ENCODE measurements at regions not wholly inside any gene's neighbourhood (a gene's known extent, or its start where the extent isn't known, plus 50 kb on each side); places are given as distances from the start of the nearest gene placed in this dataset.
"Not testable (repeated sequence)": the region's sequence is repeated elsewhere in the genome, so short reads cannot be mapped to it uniquely, and the experiment has no call there.

DNA sequence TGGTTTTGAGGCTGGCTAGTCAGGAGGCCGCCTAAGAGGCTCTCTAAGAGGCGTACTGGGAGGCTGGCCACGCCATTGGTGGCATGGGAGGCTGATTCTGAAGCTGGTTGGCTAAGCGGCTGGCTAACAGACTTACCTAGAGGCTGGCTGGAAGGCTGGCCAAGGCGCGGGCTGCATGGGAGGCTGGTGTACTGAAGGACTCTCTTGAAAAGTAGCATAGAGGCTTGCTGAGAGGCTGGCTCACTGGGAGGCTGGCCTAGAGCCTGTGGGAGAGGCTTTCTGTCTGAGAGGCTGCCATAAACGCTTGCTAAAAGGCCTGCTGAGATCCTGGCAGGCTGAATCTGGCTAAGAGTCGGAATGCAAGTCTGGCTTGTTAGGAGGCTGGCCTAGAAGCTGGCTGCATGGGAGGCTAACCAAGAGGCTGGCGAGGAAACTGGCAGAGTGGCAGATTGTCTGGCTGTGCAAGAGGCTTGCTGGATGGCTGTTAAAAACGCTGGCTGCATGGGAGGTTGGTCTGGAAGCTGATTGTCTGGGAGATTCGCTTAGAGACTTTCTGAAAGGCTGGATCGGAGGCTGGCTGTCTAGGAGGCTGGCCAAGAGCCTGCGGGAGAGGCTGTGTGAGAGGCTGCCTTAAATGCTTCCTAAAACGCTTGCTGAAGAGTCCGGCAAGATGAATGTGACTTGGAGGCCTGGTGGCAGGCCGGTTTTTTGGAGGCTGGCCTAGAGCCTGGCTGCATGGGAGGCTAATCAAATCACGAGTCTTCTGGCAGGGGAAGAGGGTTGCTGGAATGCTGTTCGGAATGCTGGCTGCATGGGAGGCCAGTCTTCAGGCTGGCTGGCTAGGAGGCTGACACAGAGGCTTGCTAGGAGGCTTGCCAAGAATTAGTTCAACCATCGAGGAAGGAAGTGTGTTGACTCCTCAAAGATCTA is 134.2 kb downstream of the OR13A1 start:
- ChIA-PET CTCF (no interaction called here), POLR2A (no interaction called here)

DNA sequence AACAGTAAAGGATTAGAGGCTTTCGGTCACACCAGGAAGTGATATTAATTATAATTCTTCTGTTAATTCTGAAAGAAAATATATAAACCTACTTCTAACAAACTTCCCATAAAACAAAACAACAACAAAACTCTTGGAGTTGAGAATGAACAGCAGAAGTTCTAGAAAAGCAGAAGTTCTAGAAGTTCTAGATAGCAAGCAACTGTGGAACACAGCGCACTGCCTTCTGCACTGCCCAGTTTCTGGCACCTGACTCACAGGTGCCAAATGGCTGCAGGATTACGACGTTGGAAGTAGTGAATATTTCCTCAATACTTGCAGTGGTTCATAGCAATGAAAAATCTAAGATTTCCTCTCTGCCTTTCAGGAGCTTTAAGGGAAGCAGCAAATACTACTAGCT is 132.2 kb downstream of the OR13A1 start:
- CTCF ChIA-PET = no interaction called here
- POLR2A ChIA-PET = no interaction called here

DNA sequence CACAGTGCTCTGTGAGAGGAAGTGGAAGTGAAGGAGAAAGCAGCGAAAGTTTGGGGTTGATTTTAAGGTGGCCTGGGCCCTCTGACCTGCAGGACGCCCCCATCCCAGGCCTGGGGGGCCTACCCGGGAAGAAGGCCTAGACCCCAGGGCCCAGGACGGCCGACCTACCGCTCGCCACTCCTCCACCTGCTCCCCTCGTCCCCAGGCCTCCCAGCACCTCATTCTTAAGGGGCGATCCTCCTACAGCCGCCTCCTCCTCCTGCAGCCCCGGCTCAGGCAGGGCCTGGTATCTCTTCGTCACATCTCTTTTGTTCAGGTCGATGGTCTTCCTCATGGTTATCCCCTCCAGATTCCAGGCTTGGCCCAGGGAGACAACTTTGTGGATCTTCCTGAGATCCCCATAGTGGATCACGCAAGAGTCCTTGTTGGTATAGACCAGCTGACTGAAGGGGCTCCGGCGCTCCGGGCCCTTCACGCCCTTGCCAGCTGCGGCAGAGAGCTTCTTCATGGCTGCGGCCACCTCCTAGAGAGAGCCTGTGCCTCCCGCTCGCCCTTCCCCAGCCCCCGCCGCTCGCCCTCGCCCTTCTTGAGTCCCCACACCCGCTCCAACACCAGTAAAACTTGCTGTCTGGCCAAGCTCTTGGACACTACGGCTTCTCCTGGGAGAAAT is 117.5 kb downstream of the OR13A1 start:
- POLR2A ChIA-PET = no interaction called here
- CTCF ChIA-PET = no interaction called here

DNA sequence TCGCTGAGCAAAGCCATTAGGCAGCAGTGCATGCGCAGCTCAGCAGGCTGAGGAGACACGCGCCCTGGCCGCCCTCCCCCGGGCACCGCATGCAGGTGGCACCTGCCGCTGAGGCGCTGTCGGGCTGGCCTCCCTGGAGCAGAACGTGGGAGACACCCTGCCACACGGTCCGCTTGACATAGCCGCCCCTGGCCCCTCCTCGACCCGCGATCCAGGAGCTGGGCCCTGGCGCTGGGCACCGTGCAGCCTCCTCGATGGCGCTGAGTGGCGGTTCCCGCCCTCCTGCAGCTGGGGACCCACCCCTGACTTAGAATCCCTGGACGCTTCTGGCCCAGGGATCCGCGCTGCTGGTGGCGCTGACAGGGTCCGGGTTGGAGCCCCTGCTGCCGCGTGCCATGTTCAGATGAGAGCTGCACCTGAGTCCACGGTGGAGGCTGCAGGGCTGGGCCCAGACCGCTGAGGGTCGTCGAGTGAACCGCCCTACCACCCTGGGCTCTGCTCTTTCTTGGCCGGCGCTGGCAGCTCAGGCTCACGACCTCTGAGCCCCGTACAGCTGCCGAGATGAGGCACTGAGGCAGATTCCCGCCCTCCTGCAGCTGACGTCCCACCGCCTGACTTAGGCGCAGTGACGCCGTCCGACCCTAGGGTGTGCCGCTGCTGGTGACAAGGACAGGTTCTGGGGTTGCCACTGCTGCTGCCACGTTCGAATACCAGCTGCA is 116.8 kb downstream of the OR13A1 start:
- ChIA-PET POLR2A (no interaction called here), CTCF (no interaction called here)

DNA sequence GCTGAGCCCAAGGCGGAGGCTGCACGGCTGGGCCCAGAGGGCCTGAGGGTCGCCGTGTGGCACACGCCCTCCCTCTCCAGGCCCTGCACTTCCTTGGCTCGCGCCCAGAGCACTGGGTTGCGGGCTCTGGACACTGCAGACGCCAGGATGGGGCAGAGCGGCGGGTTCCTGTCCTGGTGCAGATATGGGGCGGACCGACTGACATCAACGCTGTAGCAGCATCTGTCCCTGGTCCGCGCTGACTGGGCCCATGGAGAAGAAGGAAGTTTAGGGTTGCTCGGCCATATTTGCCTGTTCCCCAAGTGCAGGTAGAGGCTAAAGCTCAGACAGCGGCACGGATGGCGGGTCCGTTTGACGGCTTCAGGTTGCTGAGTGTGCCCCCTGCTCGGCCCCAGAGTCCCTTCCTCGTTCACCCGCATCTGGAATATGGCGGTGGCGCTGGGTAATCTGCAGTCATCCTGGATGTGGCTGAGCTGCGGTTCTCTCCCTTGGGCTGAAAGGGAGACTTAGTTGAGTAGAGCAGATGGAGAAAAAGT is 116.1 kb downstream of the OR13A1 start:
- POLR2A ChIA-PET = no interaction called here

DNA sequence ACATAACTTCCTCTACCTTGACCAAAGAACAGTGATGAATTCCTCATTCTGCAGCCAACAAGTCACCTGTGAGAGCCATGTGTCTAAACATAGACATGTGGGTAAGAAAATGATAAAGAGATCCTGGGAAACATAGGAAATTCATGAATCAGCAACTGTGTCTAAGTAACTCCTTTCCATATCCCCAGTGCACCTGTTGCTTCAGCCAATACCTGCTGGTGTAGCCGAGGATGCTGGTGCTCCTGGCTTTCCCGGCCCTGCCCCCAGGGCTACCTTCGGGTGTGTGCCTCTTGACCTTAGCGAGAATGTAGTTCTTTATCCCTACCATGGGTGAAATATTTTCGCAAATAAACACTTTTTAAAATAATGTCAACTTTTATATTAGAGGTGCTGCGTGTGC is 114.1 kb downstream of the OR13A1 start:
- ChIA-PET CTCF (no interaction called here), POLR2A (no interaction called here)

More for the DNA sequence above, 116.1 kb downstream of the OR13A1 start:
- CTCF ChIA-PET = no interaction called here

DNA sequence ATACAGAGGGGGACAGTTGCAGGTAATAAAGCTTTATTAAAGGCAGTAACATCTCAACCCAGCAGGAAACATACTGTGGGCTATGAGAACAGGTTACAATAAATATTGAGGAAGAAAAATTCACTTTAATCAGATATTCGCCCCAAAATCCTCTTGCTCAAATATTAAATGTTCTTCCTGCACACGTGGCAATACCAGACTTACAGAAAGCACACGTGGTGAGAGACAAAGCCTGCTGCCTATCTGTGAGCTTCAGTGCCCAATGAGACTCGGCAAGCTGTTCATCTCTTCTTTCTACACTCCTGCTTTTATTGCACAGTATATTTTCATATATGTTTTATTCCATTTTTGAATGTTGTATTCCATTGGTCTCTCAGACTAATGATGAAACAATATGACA is 113.2 kb downstream of the OR13A1 start:
- POLR2A ChIA-PET = no interaction called here
- CTCF ChIA-PET = no interaction called here

DNA sequence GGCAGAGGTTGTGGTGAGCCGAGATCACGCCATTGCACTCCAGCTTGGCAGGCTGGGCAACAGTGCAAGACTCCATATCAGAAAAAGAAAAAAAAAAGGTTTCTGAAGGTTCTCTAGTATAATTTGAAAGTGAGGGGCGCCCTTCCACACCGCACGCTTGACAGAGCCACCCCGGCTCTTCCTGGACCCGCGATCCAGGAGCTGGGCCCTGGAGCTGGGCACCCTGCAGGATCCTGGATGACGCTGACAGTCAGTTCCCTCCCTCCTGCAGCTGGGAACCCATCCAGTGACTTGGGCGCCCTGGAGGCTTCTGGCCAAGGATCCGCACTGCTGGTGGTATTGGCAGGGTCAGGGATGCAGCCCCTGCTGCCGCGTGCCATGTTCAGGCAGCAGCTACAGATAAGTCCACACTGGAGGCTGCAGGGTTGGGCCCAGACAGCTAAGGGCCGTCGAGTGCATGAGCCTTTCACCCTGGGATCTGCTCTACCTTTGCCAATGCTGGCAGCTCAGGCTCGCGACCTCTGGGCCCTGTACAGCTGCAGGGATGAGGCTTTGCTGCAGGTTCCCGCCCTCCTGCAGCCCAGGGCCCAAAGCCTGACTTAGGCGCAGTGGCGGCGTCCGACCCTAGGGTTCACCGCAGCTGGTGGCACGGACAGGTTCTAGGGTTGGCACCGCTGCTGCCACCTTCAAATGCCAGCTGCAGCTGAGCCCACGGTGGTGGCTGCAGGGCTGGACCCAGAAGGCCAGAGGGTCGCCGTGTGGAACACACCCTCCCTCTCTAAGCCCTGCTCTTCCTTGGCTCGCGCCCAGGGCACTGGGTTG is 110.2 kb downstream of the OR13A1 start:
- CTCF ChIA-PET = no interaction called here
- POLR2A ChIA-PET = no interaction called here

DNA sequence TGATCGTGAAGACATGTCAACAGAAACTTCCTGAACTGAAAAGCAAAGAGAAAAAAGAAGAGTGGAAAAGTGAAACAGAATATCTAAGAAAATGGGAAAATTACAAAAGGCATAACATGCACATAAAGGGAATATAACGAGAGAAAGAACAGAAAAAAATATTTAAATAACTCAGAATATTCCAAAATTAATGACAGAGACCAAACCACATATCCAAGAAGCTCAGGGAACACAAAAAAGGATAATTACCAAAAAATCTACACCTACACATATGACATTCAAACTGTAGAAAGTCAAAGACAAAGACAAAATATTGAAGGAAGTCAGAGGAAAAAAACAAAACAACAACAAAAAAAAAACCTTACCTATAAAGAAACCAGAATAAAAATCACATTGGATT is 105.5 kb downstream of the OR13A1 start:
- ChIA-PET CTCF (no interaction called here), POLR2A (no interaction called here)

DNA sequence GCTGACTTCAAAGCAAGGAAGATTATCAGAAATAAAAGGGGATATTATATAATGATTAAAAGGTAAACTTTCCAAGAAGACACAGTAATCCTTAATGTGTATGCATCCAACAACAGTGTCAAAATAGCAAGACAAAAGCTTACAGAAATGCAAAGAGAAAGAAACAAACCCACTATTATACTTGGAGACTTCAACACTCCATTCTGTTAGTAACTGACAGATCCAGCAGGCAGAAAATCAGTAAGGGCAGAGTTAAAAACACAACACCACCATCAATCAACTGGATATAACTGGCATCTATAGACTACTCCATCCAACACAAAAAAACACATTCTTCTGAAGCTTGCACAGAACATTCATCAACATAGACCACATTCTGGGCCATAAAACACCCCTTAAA is 103.8 kb downstream of the OR13A1 start:
- ChIA-PET POLR2A (no interaction called here), CTCF (no interaction called here)

DNA sequence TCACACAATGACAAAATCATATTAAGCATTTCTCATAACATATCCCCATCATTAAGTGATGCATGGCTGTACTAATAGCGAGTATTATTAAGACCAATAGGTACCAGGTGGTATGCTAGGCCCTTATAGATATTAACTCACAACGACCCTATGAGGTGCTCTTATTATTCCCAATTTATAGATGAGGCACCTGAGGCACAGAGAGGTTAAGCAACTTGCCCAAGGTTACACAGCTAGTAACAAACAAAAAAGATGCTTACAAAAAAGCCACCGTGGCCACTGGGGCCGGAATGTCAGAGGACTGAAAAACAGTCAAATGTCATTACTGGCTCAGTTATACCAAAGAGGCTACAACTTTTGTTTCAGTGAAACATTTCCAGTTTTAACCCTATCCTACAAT is 96.0 kb downstream of the OR13A1 start:
- POLR2A ChIA-PET = no interaction called here
- CTCF ChIA-PET = no interaction called here

DNA sequence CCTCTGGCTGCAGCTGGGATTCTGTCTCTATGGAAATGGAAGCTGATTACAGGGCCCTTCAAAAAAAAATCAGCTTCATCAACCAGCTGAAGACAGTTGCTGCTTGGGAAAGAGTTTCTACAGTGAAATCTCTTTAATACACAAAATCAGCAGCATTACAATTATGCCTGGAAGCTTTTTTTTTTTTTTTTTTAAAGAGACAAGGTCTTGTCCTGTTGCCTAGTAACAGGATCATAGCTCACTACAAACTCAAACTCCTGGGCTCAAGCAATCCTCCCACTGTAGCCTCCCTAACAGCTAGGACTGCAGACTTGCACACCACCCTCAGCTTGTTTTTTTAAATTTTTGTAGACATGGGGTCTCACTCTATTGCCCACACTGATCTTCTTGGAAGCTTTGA is 94.5 kb downstream of the OR13A1 start:
- POLR2A ChIA-PET = no interaction called here
- CTCF ChIA-PET = interaction anchor here (0.6 kb wide), 1 partner anchor 124 kb away, joined by 3 read pairs; no protein-coding TSS in a partner anchor

DNA sequence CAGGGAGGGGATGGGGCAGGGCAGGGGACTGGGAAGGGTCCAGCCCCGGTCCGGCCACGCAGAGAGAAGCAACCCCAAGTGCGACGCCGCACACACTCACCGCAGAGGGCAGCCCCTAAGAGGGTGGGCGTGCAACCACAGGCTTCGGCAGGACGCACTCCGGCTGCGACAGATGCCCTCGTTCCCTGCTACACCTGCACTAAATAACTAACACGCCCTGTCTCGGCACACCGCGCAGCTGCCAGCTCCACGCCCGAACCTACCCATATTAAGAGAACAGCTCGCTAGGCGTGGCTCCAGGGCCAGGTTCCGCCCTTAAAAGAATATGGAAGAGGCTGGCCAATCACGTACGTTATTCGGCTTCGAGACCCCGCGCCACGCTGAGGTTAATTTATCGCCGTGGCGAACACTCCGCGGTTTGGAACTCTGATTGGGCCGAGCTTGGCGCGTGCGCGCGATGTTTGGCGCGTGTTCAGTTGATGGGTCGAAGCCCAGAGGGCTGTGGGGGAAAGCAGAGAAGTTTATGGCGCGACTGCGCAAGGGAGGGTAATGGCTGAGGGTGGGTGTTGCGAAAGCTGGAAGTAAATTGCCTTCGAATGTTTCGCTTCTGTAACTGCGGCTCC is 91.1 kb downstream of the OR13A1 start:
- ChIA-PET POLR2A (no interaction called here), CTCF (no interaction called here)

DNA sequence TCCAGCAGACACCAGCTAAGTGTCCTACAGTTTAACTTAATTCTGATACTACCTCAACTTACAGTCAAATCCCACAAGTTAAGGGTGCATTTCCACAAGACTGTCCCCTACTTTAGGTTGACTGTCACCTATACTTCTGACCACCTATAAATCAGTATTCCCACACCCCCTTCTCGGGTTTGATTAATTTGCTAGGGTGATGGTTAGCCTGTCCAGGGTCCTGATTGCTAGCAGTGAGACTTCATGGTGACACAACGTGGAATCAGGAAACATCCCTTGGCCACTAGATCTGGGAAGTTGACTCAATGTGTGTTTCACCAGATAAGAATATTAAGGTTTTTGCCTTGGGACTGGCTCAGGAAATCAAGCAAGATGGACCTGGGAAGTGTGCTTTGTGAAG is 88.4 kb downstream of the OR13A1 start:
- CTCF ChIA-PET = no interaction called here
- POLR2A ChIA-PET = no interaction called here

DNA sequence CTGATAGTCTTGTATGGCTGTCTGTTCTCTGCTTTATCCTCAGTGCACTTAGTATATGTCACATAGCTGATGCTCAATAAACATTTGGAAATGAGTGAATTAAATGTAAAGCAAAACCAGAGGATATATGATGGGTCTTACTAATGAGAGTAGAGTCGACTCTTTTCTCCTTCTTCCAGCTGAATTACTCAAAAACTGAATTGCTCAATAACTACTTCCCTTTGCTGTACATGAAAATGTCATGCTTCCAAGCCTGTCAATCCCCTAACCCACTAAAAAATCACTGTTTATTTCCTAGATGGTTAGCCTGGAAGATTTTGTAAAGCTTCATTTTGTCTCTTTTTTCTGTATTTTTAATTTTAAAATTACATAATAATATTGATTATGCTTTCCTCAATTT is 88.0 kb downstream of the OR13A1 start:
- ChIA-PET CTCF (no interaction called here), POLR2A (no interaction called here)

DNA sequence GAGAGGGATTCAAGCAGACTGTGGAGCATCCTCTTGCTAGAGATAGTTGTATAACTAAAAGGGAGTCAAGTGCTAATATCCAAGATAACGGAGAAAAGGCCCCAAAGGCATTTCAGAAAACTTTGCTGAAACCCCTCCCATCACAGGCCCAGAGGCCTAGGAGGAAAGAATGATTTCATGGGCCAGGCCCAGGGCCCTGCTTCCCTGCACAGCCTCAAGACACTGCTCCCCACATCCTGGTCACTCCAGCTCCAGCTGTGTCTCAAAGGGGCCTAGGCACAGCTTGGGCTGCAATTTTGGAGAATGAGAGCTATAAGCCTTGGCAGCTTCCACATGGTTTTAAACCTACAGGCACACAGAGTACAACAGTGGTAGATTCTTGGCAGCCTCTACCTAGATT is 85.6 kb downstream of the OR13A1 start:
- ChIA-PET CTCF (no interaction called here), POLR2A (no interaction called here)

DNA sequence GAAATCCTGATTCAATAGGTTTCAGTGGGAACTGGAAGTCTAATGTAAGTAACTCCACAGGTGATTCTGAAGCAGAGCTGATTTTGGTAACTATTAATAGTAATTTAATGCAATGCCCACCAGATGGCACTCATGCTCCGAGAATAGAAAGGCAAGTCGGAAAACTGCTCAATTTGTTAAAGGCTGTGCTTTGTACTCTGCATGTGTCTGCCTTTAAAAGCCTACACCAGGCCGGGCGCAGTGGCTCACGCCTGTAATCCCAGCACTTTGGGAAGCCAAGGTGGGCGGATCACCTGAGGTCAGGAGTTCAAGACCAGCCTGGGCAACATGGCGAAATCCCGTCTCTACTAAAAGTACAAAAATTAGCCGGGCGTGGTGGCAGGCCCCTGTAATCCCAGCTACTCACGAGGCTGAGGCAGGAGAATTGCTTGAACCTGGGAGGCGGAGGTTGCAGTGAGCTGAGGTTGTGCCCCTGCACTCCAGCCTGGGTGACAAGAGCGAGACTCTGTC is 80.1 kb downstream of the OR13A1 start:
- POLR2A ChIA-PET = not testable (repeated sequence)
- CTCF ChIA-PET = interaction anchor here (1.0 to 2.2 kb wide), 5 partner anchors 9 to 230 kb away, joined by 3 to 7 read pairs (median 6); no protein-coding TSS in a partner anchor

DNA sequence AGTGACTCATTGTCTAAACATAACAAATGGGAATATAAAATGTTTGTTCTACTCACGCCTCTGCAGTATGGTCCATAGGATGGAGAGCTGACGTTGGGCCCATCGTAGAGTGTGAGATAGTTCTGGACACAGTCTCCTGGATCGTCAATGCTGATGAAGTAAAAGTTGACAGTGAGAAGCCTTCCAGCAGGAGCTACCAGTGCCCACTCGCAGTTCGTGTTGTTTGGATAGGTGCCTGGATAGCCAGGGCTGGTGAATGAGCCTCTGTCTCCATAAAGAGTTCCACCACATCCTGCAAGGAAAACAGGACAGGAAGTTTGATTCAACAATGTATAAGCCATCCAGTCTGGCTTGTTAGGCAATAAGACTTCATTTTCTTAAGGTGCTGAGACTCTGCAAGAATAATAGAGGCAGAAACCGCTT is 79.6 kb downstream of the OR13A1 start:
- ChIA-PET CTCF (interaction anchor here (1.0 to 2.2 kb wide), 5 partner anchors 9 to 231 kb away, joined by 3 to 7 read pairs (median 6); no protein-coding TSS in a partner anchor), POLR2A (no interaction called here)

DNA sequence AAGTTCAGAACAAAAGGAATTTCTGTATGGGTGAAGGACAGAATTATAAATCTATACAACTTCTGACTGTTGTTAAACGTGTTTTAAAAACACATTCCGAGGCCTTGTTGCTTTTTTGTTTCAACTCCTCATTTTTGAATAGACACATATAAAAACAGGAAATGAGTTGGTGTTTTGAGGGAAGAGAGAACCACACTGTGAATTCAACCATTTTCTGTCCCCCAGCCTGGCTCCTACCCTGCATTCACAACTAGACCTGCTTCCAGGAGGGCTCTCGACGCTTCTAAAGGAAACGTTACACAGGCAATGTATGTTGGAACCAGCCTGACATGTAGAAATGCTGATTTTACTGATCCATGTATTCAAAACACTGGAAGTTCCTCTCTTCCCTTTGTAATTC is 76.5 kb downstream of the OR13A1 start:
- ChIA-PET POLR2A (no interaction called here), CTCF (no interaction called here)
